GM12878 (cell line): ENCODE measurements at regions not wholly inside any gene's neighbourhood (a gene's known extent, or its start where the extent isn't known, plus 50 kb on each side); places are given as distances from the start of the nearest gene placed in this dataset.

Experiments
- ATAC-seq: fragments of 200-7000 bp; cut with Tn5 transposase; 3 replicates; pipeline ENCODE4 v1.9.1; 2020; ENCODE audit warnings: mild to moderate bottlenecking, moderate library complexity
- BruUV-seq: library from RNA; stranded (reverse); fragments of 400-500 nt; replicated peaks from 2 replicates; lab custom pipeline; 2021; lab: Mats Ljungman, UMichigan
- CTCF ChIA-PET: fragments of 300-600 bp; sonication (Branson Sonifier 250); formaldehyde crosslinking; extraction: SDS; loops from one replicate; lab custom pipeline; 2021; ENCODE audit warnings: inconsistent platforms; lab: Yijun Ruan, JAX
- POLR2A ChIA-PET: fragments of 350-600 bp; formaldehyde crosslinking; extraction: SDS; loops from one replicate; lab custom pipeline; 2021; ENCODE audit warnings: inconsistent platforms; lab: Charles Lee
- RAD21 ChIA-PET: fragments of 300-600 bp; sonication (Branson Sonifier 250); formaldehyde crosslinking; loops from one replicate; lab custom pipeline; 2023; ENCODE audit warnings: antibody characterized with exemption; ENCODE audit not compliant: unreplicated experiment; lab: Charles Lee
- SMC1A ChIA-PET: fragments of 300-600 bp; sonication (Branson Sonifier 250); formaldehyde crosslinking; loops from one replicate; lab custom pipeline; 2023; ENCODE audit not compliant: unreplicated experiment, uncharacterized antibody; lab: Charles Lee
- DNase-seq: peaks from one replicate; pipeline ENCODE4 v3.0.0-alpha.2; 2011; ENCODE audit warnings: low read depth, low spot score
- FAIRE-seq: peaks from 3 replicates; lab custom pipeline; 2011; peaks lifted over from hg19 to GRCh38; lab: Jason Lieb, UNC
- H2AFZ ChIP-seq: 2 replicates; pipeline ENCODE4 v1.6.0; 2011; ENCODE audit warnings: low read depth, low read length, control low read depth; ENCODE audit not compliant: control insufficient read depth
- H3K27ac ChIP-seq: 2 replicates; pipeline ENCODE4 v1.5.1; 2011; ENCODE audit warnings: control low read depth; ENCODE audit not compliant: control insufficient read depth, insufficient read depth
- H3K27me3 ChIP-seq, 2 experiments: replicated peaks in 1 of 2; 2 replicates each; pipeline versions ENCODE4 v1.6.0 to v1.6.1; 2011; ENCODE audit warnings: low read length in 1 of 2; ENCODE audit not compliant: control insufficient read depth in 2 of 2, insufficient read depth in 2 of 2
- H3K36me3 ChIP-seq, 2 experiments: 2 replicates each; pipeline ENCODE4 v1.5.1; 2011; ENCODE audit warnings: low read length in 1 of 2; ENCODE audit not compliant: control insufficient read depth in 2 of 2, insufficient read depth in 2 of 2
- H3K4me1 ChIP-seq: 2 replicates; pipeline ENCODE4 v1.6.1; 2011; ENCODE audit warnings: mild to moderate bottlenecking, low read length, moderate library complexity, mixed read lengths; ENCODE audit not compliant: control insufficient read depth, insufficient read depth
- H3K4me2 ChIP-seq: 2 replicates; pipeline ENCODE4 v1.6.0; 2011; ENCODE audit warnings: control low read depth; ENCODE audit not compliant: control insufficient read depth, insufficient read depth
- H3K4me3 ChIP-seq: fragments of 200-600 bp; sonication (generic); 2 replicates; pipeline ENCODE4 v1.5.1; 2016
- H3K79me2 ChIP-seq: 2 replicates; pipeline ENCODE4 v1.6.0; 2011; ENCODE audit warnings: low read length; ENCODE audit not compliant: control insufficient read depth, insufficient read depth
- H3K9ac ChIP-seq: 2 replicates; pipeline ENCODE4 v1.8.0; 2011; ENCODE audit warnings: low read length, control low read depth, mixed read lengths; ENCODE audit not compliant: control insufficient read depth, insufficient read depth
- H3K9me3 ChIP-seq: replicated peaks from 3 replicates; pipeline ENCODE4 v1.5.1; 2011; ENCODE audit warnings: mild to moderate bottlenecking, low read length; ENCODE audit not compliant: control insufficient read depth, insufficient read depth
- H4K20me1 ChIP-seq: 2 replicates; pipeline ENCODE4 v1.6.0; 2011; ENCODE audit not compliant: control insufficient read depth, insufficient read depth
- BRCA1 ChIP-seq: IDR thresholded peaks from 2 replicates; pipeline ENCODE4 v1.6.1; 2011; ENCODE audit warnings: low read depth, low read length, improper control_type of control experiment
- CBFB ChIP-seq: IDR thresholded peaks from 2 replicates; pipeline ENCODE4 v1.6.1; 2016; ENCODE audit warnings: antibody characterized with exemption, low read depth
- GATAD2B ChIP-seq: fragments of 450-650 bp; conservative IDR thresholded peaks from 2 replicates; pipeline ENCODE4 v1.6.1; 2017; ENCODE audit warnings: low read depth, mild to moderate bottlenecking, moderate library complexity
- MYB ChIP-seq: fragments of 150-350 bp; IDR thresholded peaks from 2 replicates; pipeline ENCODE4 v1.6.1; 2014; ENCODE audit warnings: mild to moderate bottlenecking, low read depth, low read length, borderline replicate concordance
- RB1 ChIP-seq: fragments of 450-650 bp; formaldehyde crosslinking; IDR thresholded peaks from 2 replicates; pipeline ENCODE4 v1.6.1; 2017; ENCODE audit warnings: mild to moderate bottlenecking, borderline replicate concordance
- RELA ChIP-seq: fragments of 450-650 bp; IDR thresholded peaks from 2 replicates; pipeline ENCODE4 v1.8.0; 2014; ENCODE audit warnings: borderline replicate concordance; ENCODE audit not compliant: partially characterized antibody
- WRNIP1 ChIP-seq: IDR thresholded peaks from 2 replicates; pipeline ENCODE4 v1.6.1; 2011; ENCODE audit warnings: low read depth, low read length, improper control_type of control experiment, borderline replicate concordance
- WGBS: methylation state at CpG from one replicate; pipeline ENCODE4 v1.1.6; 2016; ENCODE audit warnings: low lambda C conversion rate; ENCODE audit not compliant: insufficient replicate concordance, insufficient coverage; ENCODE audit errors: missing lambda C conversion rate; 5-methylcytosine and 5-hydroxymethylcytosine counted together
- in situ Hi-C: fragments of 300-500 bp; cut with MboI; formaldehyde crosslinking; loops from 9 replicates; pipeline ENCODE4 v1.14.3; 2018; ENCODE audit warnings: mixed read lengths
- intact Hi-C: fragments of 100-400 bp; cut with micrococcal nuclease; formaldehyde crosslinking; loops from one replicate; pipeline ENCODE4 v1.14.2; 2022; ENCODE audit not compliant: unreplicated experiment
- TF ChIP-seq, protein P1 (sequence below): fragments of 450-650 bp; IDR thresholded peaks from 2 replicates; pipeline ENCODE4 v1.6.1; 2017; ENCODE audit warnings: mild to moderate bottlenecking, moderate library complexity
- TF ChIP-seq, protein P2 (sequence below): fragments of 450-650 bp; IDR thresholded peaks from 2 replicates; pipeline ENCODE4 v1.6.1; 2016; ENCODE audit warnings: mild to moderate bottlenecking, moderate library complexity, borderline replicate concordance

DNA sequence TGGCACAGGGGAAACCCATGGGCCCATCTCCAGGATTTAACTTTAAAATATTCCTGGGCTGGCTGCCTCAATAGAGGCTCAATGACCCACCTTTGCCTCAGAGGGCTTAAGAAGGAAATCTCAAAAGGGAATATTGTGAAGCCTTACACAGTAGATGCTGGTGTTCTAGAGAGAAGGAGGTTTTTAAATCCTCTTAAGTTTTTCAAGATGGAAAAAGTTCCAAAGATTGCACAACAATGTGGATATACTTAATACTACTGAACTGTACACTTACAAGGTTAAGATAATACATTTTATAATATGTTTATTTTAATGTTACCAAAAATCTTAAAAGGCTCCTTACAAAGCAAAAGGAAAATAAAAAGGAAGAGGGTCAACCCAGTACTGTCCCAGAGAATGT, 54.9 kb upstream of the LCLAT1 start (continued):
- TF ChIP-seq, protein P1, sequence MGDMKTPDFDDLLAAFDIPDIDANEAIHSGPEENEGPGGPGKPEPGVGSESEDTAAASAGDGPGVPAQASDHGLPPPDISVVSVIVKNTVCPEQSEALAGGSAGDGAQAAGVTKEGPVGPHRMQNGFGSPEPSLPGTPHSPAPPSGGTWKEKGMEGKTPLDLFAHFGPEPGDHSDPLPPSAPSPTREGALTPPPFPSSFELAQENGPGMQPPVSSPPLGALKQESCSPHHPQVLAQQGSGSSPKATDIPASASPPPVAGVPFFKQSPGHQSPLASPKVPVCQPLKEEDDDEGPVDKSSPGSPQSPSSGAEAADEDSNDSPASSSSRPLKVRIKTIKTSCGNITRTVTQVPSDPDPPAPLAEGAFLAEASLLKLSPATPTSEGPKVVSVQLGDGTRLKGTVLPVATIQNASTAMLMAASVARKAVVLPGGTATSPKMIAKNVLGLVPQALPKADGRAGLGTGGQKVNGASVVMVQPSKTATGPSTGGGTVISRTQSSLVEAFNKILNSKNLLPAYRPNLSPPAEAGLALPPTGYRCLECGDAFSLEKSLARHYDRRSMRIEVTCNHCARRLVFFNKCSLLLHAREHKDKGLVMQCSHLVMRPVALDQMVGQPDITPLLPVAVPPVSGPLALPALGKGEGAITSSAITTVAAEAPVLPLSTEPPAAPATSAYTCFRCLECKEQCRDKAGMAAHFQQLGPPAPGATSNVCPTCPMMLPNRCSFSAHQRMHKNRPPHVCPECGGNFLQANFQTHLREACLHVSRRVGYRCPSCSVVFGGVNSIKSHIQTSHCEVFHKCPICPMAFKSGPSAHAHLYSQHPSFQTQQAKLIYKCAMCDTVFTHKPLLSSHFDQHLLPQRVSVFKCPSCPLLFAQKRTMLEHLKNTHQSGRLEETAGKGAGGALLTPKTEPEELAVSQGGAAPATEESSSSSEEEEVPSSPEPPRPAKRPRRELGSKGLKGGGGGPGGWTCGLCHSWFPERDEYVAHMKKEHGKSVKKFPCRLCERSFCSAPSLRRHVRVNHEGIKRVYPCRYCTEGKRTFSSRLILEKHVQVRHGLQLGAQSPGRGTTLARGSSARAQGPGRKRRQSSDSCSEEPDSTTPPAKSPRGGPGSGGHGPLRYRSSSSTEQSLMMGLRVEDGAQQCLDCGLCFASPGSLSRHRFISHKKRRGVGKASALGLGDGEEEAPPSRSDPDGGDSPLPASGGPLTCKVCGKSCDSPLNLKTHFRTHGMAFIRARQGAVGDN, result no peak

GRCh38 chr2:30393510-30393909, 53.5 kb upstream of the LCLAT1 start:
- ATAC-seq (no peak), DNase-seq (no peak), FAIRE-seq (no peak)
- Histone ChIP-seq H3K9me3 (no peaks in the 10 kb centered on the region), H3K9ac (no peak overlapping the region), H3K4me1 (no peaks in the 10 kb centered on the region), H3K79me2 (no peaks in the 10 kb centered on the region), H2AFZ (no peak overlapping the region), H4K20me1 (no peaks in the 10 kb centered on the region), H3K36me3 (no peaks in the 10 kb centered on the region), H3K27ac (no peak overlapping the region), H3K4me3 (no peak overlapping the region), H3K4me2 (no peak overlapping the region), H3K27me3 (no peaks in the 10 kb centered on the region)
- CTCF ChIA-PET, result no interaction called here
- no TSS peak for BruUV-seq
- in situ Hi-C loops, result no loop called here
- RAD21 ChIA-PET, result no interaction called here
- POLR2A ChIA-PET, result no interaction called here
- TF ChIP-seq WRNIP1, result no peak
- no peak for TF ChIP-seq RB1
- no peak for TF ChIP-seq BRCA1
- no peak for TF ChIP-seq MYB
- TF ChIP-seq GATAD2B, result no peak
- TF ChIP-seq CBFB, result no peak
- TF ChIP-seq, protein P2, sequence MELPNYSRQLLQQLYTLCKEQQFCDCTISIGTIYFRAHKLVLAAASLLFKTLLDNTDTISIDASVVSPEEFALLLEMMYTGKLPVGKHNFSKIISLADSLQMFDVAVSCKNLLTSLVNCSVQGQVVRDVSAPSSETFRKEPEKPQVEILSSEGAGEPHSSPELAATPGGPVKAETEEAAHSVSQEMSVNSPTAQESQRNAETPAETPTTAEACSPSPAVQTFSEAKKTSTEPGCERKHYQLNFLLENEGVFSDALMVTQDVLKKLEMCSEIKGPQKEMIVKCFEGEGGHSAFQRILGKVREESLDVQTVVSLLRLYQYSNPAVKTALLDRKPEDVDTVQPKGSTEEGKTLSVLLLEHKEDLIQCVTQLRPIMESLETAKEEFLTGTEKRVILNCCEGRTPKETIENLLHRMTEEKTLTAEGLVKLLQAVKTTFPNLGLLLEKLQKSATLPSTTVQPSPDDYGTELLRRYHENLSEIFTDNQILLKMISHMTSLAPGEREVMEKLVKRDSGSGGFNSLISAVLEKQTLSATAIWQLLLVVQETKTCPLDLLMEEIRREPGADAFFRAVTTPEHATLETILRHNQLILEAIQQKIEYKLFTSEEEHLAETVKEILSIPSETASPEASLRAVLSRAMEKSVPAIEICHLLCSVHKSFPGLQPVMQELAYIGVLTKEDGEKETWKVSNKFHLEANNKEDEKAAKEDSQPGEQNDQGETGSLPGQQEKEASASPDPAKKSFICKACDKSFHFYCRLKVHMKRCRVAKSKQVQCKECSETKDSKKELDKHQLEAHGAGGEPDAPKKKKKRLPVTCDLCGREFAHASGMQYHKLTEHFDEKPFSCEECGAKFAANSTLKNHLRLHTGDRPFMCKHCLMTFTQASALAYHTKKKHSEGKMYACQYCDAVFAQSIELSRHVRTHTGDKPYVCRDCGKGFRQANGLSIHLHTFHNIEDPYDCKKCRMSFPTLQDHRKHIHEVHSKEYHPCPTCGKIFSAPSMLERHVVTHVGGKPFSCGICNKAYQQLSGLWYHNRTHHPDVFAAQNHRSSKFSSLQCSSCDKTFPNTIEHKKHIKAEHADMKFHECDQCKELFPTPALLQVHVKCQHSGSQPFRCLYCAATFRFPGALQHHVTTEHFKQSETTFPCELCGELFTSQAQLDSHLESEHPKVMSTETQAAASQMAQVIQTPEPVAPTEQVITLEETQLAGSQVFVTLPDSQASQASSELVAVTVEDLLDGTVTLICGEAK, result no peak
- TF ChIP-seq RELA, result no peak
- intact Hi-C loops, result no loop called here
- 88% methylated on average over 1 of the region's 1 CpG for WGBS
- SMC1A ChIA-PET, result no interaction called here
